OCI-LY1 (cell line): ENCODE measurements at regions not wholly inside any gene's neighbourhood (a gene's known extent, or its start where the extent isn't known, plus 50 kb on each side); places are given as distances from the start of the nearest gene placed in this dataset.

Experiments
- CTCF ChIP-seq: fragments of 200-600 bp; sonication (generic), shearing (Covaris generic); IDR thresholded peaks from 2 replicates; pipeline ENCODE4 v1.5.1; 2017; ENCODE audit warnings: mild to moderate bottlenecking, antibody characterized with exemption, low read length, moderate library complexity, mixed read lengths
- EZH2 ChIP-seq: fragments of 200-600 bp; sonication (generic), shearing (Covaris generic); IDR thresholded peaks from 2 replicates; pipeline ENCODE4 v1.8.0; 2017; ENCODE audit warnings: borderline replicate concordance, mixed run types, mild to moderate bottlenecking, antibody characterized with exemption, low read length, moderate library complexity, mixed read lengths

- TF ChIP-seq EZH2 (no peak), CTCF (no peak)
Observed at GRCh38 chr14:23828616-23829015, 125.0 kb upstream of the DHRS4 start.
